Uterus (tissue), 2 donors: ENCODE measurements at regions not wholly inside any gene's neighbourhood (a gene's known extent, or its start where the extent isn't known, plus 50 kb on each side); places are given as distances from the start of the nearest gene placed in this dataset.

ENCODE experiments used
- CTCF ChIP-seq, 4 experiments: fragments of 200-600 bp in 2 of 4; fragments of 450-650 bp in 2 of 4; sonication (generic) in 2 of 4; IDR thresholded peaks; one replicate each; pipeline ENCODE4 v1.5.1; 2016 to 2019; ENCODE audit warnings: antibody characterized with exemption in 4 of 4, mild to moderate bottlenecking in 2 of 4, moderate library complexity in 1 of 4
- POLR2A ChIP-seq, 2 donors: fragments of 450-650 bp; IDR thresholded peaks; one replicate each; pipeline ENCODE4 v1.6.1; 2016; ENCODE audit warnings: antibody characterized with exemption in 2 of 2, mild to moderate bottlenecking in 1 of 2, moderate library complexity in 1 of 2

GRCh38 chr4:3372264-3372932 lies 69.4 kb upstream of the HGFAC start:
- no peak for TF ChIP-seq CTCF (IDR thresholded peaks at IDR 0.05)
- TF ChIP-seq POLR2A (IDR thresholded peaks at IDR 0.05) = no peak
